HT-29 (cell line): ENCODE measurements at regions not wholly inside any gene's neighbourhood (a gene's known extent, or its start where the extent isn't known, plus 50 kb on each side); places are given as distances from the start of the nearest gene placed in this dataset.

Experiments
- DNase-seq: peaks from one replicate; pipeline ENCODE4 v3.0.0-alpha.2; 2015; ENCODE audit warnings: low spot score

DNA sequence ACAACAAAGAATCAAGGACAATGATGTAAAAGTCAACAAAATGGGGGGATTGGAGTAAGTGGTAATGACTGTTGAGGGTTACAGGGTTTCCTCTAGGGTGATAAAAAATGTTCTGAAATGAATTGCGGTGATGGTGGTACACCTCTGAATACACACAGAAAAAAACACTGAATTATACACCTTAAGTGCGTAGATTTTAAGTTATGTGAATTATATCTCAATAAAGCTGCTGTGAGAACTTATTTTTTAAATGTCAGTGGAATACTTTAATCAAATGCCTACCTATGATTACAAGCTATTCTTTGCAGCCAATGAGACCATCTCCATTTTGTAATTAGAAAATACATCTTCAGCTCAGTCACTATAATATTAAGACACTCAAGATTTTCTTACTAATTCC lies 53.5 kb downstream of the ZNF608 start:
- no peak for DNase-seq

DNA sequence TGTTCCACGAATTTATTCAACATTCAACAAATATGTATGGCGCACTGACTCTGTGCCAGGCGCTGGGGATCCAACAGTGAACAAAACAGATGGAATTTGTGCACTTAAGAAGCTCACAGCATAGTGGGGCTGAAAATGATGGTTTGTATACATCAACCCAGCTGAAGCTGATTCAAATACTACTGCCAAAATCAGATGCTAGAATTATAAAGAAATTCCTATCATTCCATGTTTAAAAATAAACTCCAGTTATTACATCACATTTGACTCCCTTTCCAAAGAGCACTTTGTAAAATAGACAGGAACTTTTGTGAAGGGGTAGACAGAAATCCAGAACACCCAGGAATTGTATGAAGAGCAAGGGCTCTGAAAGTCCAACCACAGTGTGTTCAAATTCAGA lies 54.1 kb downstream of the ZNF608 start:
- no peak for DNase-seq

DNA sequence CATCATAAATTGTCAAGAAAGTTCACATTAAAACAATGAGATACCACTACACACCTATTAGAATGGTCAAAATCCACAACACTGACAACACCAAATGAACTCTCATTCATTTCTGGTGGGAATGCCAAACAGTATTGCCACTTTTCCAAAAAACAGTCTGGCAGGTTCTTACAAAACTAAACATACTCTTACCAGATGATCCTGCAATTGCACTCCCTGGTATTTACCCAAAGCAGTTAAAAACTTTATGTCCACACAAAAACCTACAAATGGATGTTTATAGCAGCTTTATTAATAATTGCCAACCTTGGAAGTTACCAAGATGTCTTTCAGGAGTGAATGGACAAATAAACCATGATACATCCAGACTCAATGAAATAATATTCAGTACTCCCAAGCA lies 56.8 kb downstream of the ZNF608 start:
- DNase-seq, result no peak

DNA sequence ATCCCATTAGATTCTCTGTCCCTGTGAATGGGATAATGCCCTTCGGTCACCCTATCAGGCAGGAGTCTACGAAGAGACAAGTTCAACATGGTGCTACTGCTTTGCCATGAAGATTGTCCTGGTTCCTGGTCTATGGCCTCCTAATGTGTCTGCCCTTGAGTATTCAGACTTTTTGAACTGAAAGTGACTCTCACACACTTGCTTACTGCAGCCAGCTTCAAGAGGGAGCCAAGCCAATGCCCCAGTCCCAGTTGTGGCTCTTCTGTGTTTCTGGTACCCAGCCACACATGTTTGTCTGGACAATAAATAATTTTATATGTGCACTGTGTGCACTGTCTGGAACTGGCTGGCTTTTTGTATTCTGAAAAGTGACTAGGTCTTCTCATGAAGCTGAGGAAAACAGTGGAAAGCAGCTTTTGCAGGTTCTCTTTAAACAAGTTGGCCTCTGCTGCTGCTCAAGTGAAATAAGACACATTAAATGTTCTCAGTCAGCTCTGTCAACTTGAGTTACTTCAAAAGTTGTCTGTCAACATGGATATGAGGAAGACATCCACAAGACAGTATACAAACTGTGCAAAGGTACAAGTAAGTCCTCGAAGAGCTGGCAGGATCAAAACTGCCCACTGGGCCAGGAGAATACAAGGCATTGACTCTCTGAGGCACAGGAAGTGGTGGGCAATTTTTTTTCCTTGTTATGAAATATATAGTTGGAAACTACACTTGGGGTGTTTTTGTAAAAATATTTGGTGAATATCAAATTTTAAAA lies 60.0 kb downstream of the ZNF608 start:
- DNase-seq, result no peak

GRCh38 chr5:124685404-124685930 lies 61.0 kb downstream of the ZNF608 start:
- DNase-seq, result no peak

DNA sequence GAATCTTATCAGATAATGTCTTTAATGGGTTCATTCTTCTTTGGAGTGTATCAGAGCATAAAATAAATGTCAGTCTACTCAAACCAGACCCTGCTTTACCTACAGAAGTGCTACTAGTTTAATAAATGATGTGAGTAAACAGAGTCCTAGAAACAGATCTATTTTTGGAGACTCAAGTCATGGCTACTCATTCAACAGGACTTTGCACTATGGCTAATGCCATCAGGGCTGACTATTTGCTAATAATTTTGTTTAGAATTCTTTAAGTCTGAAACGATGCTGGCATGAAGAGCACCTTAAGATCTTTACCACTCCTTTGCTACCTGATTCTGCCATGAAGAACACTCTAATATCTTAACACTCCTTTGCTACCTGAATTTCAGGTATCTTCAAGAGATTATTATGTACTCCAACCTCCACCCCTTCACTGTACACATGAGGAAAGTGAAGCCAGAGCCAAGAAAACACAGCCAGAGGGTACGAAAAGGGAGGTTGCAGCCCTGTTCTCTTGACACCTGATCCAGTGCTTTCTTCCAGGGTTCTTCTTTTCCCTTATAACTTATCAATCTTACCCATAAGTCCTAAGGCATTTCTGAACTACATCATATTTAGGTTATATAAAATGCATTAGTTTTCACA lies 62.4 kb downstream of the ZNF608 start:
- peak; percentile 9 for DNase-seq

- no peak for DNase-seq
Observed at GRCh38 chr5:124679578-124680199, 66.8 kb downstream of the ZNF608 start.

DNA sequence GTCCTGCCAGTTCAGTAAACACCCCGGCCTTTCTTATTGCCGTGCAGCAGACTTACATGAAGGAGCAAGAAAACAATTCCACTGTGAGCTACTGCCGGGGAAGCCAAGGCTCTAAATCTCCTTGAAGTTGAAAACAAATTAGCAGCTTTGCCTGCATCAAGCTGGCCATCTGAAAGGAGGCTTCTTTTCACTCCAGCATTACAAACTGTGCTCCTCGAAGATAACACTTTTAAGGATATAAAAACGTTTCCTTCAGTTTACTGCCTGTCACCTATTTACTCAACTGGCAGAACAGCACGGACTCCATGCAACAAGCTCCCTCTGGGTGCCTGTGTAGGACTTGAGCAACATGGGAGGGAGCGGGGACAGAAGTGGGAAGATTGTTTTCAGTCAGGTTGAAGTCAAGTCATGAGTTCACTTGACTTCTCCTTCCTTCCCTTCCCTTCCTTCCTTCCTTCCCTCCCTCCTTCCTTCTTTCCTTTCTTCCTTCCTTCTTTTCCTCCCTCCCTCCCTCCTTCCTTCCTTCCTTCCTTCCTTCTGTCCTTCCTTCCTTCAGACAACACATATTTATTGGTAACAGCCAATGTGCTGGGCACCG lies 67.4 kb downstream of the ZNF608 start:
- no peak for DNase-seq

DNA sequence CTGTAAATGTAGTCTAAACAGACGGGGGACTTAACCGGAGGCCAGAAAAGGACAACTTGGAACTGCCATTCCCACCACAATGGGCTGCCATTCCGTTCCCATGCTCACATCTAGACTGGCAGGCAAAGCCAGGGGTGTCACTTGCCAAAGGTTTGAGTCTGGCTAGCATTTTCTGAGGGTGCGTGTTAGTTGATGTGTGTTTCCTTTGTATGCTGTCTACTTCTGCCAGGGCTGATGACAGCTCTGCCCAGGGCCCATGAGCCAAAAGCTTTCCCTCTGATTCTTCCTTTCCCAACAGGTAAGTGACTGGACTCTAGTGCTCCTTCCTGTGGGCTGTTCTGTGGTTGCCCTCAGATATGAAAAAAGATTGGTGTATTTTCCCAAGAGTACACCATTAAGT lies 68.0 kb downstream of the ZNF608 start:
- DNase-seq, result no peak

DNA sequence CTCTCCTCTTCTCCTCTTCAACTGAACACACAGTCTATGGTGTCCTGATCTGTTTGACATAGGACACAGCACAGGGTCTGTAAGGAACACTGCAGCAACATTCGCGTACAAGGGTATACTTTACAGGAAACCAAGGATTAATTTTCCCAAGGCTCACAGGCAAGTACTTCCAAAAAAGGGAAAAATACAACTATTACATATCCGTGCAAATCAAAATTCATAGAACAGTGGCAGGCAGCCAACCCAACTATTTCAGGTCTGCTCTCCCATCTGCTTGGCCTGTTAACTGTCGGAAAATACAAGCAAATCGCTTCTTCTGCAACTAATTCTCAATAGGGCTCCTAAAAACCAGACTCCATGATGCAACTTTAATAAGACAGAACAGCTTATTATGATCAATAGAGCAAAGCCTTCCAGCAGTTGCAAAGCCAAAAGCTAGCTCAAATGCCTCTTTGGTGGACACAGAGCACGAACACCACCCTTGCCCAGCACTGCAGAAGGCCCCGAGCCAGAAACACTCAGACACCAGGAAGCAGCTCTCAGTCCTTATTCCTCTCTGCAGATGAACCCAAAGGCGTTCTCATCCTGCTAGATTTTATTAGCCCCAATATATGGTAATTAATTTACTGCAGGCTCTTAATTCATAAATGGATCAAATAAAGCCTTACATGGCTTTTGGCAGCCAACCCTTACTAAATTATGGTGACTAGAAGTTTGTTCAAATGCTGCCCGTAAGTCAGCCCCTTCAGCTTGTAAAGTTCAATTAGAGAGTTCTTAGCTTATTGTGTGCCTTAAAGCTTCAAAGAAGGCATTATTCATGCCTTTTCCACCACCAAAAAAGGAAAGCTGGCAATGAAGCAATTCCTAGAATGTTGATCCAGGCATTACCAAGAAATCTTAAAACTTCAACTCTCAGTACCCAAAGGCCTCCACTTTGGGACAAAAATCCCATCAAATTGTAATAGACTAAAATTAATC lies 68.8 kb downstream of the ZNF608 start:
- DNase-seq, result no peak

DNA sequence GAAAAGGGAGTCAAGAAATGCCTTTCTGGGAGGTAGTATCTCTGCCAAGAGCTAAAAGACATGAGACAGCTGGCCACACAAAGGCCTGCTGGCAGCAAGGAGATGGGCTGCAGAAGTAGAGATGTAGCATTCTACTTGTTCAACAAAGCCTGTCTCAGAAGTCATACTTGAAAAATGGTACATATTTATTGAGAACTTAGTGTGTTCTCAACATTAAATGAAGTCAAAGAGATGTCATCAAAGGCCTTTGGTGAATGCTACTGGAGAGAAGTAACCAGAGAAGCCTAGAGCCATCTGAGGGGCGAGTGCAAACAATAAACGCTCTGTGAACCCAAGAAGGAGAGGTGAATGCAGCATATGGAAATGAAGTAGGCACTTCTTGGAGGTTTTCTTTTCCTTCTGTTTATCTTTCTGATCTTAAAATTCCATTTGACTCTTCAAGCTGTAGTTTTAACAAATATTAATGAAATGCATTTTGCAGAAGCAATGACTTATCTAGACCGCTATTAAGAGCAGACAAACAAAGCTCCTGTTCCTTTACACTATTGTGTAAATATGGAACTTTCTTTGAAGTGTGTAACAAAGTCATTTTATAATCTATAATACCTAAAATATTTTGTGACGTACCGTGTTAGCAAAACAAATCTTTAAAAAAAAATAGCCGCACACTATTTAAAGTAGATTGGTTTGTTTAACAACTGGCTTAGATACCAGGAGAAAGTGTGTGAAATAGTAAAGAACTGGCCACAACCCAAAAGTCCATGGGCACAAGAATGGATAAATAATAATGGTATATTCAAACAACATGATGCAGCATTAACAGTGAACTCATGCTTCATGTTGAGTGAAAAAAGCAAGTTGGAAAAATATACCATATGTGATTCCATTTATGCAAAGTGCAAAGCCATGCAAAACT lies 70.2 kb downstream of the ZNF608 start:
- peak; percentile 37 for DNase-seq

DNA sequence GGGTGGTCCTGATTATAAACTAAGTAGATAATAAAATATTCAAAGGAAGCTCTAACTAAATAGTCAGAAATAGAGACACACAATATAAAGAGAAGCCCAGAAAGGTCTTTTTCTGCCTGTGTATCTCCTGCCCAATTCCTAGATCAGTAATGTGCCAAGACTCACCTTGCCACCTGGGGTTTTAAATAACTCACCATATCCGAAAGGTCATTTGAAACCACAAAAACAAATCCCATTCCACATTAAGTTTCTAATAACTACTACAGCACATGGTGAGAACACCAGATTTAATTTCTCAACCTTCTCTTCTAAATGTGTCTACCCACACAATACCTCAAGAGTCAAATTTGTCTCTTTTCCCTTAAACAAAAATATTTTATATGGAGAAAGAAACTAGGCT lies 75.2 kb downstream of the ZNF608 start:
- DNase-seq, result no peak

- no peak for DNase-seq
Observed at GRCh38 chr5:124670722-124671184, 75.7 kb downstream of the ZNF608 start.

GRCh38 chr5:124669956-124670721 lies 76.3 kb downstream of the ZNF608 start:
- DNase-seq, result no peak

DNA sequence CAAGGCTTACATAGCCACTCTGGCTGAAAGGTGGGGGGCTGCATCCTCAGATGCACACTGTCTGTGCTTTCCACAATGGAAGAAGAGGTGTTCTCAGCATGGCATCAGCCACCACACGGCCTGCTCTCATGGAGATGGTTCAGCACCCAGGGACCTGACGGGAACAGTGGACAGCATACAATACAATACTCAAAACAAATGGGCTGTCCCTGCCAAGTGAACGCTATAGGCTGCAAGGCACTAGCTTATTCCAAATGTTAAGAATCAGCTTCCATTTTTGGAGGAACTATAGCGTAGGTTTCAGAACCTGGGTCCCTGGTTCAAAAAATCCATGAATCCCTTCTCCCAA lies 77.2 kb downstream of the ZNF608 start:
- no peak for DNase-seq

DNA sequence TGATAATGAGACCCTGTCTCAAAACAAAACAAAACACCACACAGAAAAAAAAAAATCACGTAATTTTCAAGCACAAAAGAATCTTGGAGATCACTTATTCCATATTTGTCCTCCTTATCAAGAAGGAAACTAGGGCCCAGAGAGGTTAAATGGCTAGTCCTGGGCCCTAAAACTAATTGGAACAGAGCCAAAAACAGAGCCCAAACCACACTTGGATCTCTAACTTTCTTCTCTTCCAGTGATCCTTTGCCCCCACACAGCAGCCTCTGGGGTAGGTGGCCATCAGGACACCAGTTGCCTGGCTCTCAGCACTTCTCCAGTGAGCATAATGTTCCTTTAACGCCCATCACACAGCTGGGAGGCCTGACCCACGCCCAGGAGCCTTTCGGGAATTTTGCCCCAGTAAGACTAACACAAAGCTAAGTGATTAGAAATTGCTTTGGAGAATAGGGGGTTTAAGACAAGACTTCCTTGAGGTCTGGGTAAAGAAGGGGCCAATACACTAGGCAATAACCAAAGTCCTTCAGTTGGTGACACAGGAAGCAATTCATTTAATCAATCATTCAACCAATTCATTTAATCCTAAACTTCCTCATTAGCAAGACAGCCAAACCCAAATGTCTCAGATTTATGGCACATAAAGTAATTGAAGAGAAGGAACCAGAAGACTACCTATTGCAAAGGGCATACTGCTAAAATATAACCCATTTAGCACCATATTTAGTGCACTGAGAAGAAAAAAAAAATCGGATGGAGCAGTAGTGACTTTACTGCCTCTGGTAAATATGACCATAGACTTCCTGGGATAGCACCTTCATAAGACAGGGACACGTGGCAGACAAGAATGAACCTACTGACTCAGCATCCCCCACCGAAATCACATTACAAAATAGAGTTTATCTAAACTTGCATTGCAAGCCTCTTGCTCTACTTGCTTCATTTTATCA lies 77.8 kb downstream of the ZNF608 start:
- DNase-seq, result no peak

DNA sequence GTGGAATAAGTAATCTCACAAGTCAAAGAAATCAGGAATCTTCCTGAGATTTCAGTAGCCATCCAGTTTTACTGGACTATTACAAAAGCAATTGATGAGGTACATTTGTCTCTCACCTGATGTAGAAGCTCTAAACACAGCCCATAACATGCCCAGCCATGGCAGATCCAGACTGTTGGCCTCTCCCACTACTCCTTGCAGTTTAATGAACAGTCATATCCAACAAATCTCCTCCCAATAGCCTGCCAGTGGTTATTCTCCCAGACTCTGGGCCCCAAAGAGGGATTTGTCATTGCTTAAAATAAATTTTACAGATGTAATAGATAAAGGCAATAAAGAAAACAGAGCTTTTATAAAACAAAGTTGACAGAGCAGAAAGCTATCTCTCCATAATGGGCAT lies 80.8 kb downstream of the ZNF608 start:
- no peak for DNase-seq

DNA sequence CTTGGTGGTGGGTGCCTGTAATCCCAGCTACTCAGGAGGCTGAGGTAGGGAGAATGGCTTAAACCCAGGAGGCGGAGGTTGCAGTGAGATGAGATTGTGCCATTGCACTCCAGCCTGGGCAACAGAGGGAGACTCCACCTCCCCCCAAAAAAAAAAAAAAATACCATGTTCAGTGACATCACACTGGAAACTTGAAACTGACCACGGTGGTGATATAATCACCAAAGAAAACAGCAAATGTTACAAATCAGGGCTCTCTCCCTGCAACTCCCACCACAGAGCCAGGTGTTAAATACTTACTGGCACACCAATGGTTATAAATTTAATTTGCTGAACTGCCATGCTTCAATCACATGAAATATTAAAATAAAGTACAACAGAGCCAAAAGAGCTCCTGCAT lies 81.4 kb downstream of the ZNF608 start:
- no peak for DNase-seq
